ENCODE measurements at regions not wholly inside any gene's neighbourhood (a gene's known extent, or its start where the extent isn't known, plus 50 kb on each side); places are given as distances from the start of the nearest gene placed in this dataset.

GRCh38 chr11:128326791-128327190 lies 260.6 kb downstream of the ETS1 start:
- DNase-seq, result no peak

GRCh38 chr11:128324531-128325141 lies 262.7 kb downstream of the ETS1 start:
- DNase-seq, result no peak

GRCh38 chr11:128324051-128324481 lies 263.3 kb downstream of the ETS1 start:
- DNase-seq, result no peak

GRCh38 chr11:128323381-128323780 lies 264.0 kb downstream of the ETS1 start:
- no peak for DNase-seq

- DNase-seq, result no peak
These were observed 268.4 kb downstream of the ETS1 start for GRCh38 chr11:128318856-128319474.

DNA sequence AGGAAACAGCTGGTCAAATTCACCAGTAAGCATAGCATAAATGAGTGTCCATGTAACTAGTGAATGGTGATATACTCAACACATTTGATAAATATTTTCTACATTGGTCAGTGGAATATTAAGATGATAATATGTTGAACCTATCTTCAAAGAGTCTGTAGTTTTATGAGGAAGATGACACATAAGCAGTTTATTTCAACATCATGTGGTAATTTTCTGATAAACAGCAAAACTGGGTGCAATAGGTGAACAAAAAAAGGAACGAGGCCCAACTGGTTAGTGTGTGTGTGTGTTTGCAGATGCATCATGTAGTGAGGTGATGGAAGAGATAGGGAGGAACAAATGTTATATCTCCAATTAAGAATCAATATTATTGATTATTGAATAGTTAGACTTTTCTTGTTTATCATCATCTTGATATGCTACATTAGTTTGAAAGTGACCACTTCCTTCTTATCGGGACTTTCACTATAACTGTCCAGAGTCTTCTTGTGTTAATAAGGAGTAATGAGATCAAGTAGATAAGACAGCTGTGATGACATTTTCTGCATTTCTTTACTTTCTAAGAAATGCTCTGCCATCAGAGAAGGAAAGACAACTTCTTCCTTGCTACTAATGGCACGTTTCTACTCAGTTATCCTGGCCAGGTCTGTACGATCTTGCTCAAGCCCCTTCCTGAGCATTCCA lies 270.7 kb downstream of the ETS1 start:
- no peak for DNase-seq

GRCh38 chr11:128315933-128316332 lies 271.4 kb downstream of the ETS1 start:
- DNase-seq, result no peak

GRCh38 chr11:128313931-128314330 lies 273.4 kb downstream of the ETS1 start:
- DNase-seq, result no peak

- DNase-seq, result no peak
These were observed 275.3 kb downstream of the ETS1 start for GRCh38 chr11:128311742-128312719.

GRCh38 chr11:128310676-128311445 lies 276.5 kb downstream of the ETS1 start:
- DNase-seq, result no peak

DNA sequence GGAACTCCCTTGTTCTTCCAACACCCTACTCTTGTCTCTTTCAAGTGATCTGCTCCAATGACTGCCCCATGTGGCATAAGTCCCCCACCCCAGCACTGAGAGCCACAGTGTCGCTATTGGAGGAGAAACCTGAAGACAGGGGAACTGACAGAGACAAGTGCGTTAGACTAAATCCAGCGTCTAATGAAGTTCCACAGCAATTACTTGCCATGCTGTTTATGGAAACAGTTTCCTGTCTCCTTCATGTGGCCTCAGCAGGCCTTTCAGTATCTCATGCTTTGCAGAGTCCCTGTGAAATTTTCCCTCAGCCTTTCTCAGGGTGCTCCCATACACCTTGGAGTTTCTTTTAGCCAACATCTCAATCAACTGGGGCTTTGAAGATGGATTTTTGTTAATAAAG lies 277.4 kb downstream of the ETS1 start:
- no peak for DNase-seq

DNA sequence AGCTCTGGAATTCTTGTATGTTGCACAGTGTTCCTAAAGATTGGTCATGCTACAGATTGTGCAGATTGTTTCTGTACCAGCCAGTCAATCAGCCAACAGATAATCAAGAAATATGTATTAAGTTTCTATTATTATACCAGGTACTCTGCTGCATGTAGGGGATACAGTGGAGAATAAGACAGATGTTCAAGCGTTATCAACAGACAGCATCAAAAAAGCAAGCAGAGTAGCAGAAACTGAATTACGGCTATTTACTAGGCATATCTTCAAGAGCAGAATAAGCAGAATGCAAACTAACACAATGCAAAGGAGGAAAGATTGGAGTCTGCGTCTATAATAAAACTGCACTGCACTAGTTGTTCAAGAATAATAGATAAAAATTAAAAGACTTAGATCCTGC lies 278.6 kb downstream of the ETS1 start:
- DNase-seq, result no peak

- no peak for DNase-seq
These were observed 281.8 kb downstream of the ETS1 start for GRCh38 chr11:128305588-128305987.

DNA sequence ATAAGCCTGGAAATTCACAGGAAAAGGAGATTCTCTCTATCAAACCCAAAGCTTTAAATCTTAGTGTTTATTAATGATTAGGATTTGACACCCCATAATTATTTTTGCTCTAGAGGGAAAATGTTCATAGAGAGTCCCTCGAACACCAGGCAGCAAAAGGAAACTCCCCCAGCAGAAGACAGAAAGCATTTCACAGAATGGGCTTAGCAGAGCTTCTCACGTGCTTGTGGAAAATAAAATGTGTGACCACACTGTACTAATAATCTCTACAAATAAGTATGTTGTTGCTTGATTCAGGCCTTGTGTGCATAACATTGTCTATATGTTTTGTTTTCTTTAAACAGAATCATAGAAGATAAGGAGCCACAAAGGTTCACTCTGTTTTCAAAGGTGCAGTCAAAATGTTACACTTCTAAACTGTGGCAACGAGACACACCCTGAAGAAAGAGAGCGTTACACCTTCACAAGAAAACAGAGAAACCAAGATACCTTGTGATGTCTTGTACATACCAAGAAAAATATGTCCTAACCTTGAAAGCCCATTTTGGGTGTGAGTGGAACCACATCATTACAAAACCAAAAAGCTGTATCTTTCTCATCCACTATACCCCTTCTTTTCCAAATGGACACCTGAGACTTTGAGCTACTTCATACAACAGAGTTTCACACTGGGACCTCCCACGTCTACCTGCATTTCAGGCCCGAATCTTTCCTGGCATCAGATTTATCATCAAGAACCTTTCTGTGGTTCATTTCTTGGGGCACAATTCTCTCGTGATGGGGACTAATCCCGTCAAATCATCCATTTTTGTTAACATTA lies 282.5 kb downstream of the ETS1 start:
- no peak for DNase-seq

GRCh38 chr11:128304116-128304515 lies 283.2 kb downstream of the ETS1 start:
- no peak for DNase-seq

- no peak for DNase-seq
These were observed 284.0 kb downstream of the ETS1 start for GRCh38 chr11:128303383-128303782.

DNA sequence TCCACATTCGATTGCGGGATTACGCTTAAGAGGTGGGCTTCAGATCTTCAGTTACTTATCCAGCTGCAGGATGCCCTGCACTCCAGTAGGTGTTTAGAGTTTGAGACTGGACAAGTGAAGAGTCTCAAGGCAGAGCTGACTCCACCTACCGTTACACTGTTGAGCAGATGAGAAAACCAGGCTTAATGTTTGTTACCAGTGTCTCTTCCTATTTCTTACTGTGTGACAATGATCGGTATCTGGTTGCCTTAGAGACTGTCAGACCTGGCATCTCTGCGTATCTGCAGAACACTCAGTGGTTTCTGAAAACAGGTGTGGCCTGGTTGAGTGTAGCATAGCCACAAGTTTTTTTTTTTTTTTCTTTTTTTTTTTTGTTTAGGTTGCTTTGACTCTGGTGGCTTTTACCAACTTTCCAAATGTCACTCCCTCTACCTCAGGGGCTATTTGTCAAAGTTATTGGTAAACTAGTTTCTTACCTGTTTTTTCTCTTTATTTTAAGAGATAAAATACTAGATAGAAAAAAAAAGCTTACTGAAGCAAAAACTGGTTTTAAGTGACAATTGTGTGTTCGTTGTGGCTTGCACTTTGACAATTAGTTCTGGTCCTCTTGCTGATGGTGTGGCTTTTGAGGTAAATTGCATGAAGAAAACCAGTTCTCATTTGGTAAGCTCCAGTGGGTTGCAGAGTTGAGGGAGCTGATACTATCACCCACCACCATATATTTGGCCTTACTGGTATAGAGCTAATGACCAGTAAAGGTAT lies 284.8 kb downstream of the ETS1 start:
- DNase-seq, result no peak

GRCh38 chr11:128301756-128302155 lies 285.6 kb downstream of the ETS1 start:
- no peak for DNase-seq

- DNase-seq, result no peak
These were observed 286.6 kb downstream of the ETS1 start for GRCh38 chr11:128300785-128301184.

- no peak for DNase-seq
These were observed 288.1 kb downstream of the ETS1 start for GRCh38 chr11:128299132-128299726.
